SH-SY5Y (cell line): ENCODE measurements at regions not wholly inside any gene's neighbourhood (a gene's known extent, or its start where the extent isn't known, plus 50 kb on each side); places are given as distances from the start of the nearest gene placed in this dataset.

Experiments
- GATA2 ChIP-seq: IDR thresholded peaks from 2 replicates; pipeline ENCODE4 v1.6.1; 2011; ENCODE audit warnings: mild to moderate bottlenecking, low read depth, low read length
- GATA3 ChIP-seq: IDR thresholded peaks from 2 replicates; pipeline ENCODE4 v1.6.1; 2011; ENCODE audit warnings: low read depth, mild to moderate bottlenecking, low read length, moderate library complexity

GRCh38 chr2:134011936-134012586 lies 241.8 kb upstream of the MGAT5 start:
- TF ChIP-seq GATA2 (no peak), GATA3 (no peak)
